Left ventricle myocardium inferior (tissue), 1 donor: ENCODE measurements at regions not wholly inside any gene's neighbourhood (a gene's known extent, or its start where the extent isn't known, plus 50 kb on each side); places are given as distances from the start of the nearest gene placed in this dataset.
A peak's percentile ranks its signal among the peaks of the same experiment; 100 is the strongest.

ENCODE experiments used
- DNase-seq: peaks from one replicate; pipeline ENCODE4 v3.0.0-alpha.2; 2020
- H3K27ac ChIP-seq: fragments of 200-600 bp; replicated peaks from 2 replicates; pipeline ENCODE4 v1.8.0; 2021
- H3K27me3 ChIP-seq: fragments of 200-600 bp; 2 replicates; pipeline ENCODE4 v1.8.0; 2021; ENCODE audit warnings: low read depth
- H3K36me3 ChIP-seq: fragments of 200-600 bp; 2 replicates; pipeline ENCODE4 v1.8.0; 2021
- H3K4me1 ChIP-seq: fragments of 200-600 bp; 2 replicates; pipeline ENCODE4 v1.8.0; 2021
- H3K4me3 ChIP-seq: fragments of 200-600 bp; 2 replicates; pipeline ENCODE4 v1.8.0; 2021; ENCODE audit warnings: mild to moderate bottlenecking, moderate library complexity
- H3K9me3 ChIP-seq: fragments of 200-600 bp; replicated peaks from 2 replicates; pipeline ENCODE4 v1.8.0; 2021
- CTCF ChIP-seq: fragments of 200-600 bp; IDR thresholded peaks from 2 replicates; pipeline ENCODE4 v1.8.0; 2021; ENCODE audit warnings: antibody characterized with exemption, mild to moderate bottlenecking, borderline replicate concordance
- intact Hi-C: fragments of 100-400 bp; cut with micrococcal nuclease; formaldehyde crosslinking; loops from one replicate; pipeline ENCODE4 v1.11.0; 2022
- donor health status: DM: no; HTN: yes; CAD: no; lungs with severe emphysema.

- intact Hi-C loops, result no loop called here
- H3K9me3 ChIP-seq, result no peaks in the 10 kb centered on the region
- no peaks in the 10 kb centered on the region for H3K36me3 ChIP-seq
- peaks cover 22% of the 10 kb centered on the region for H3K4me1 ChIP-seq
- peak overlapping the region; percentile 81 for H3K27ac ChIP-seq
- H3K4me3 ChIP-seq, result peak overlapping the region; percentile 35
- no peak for TF ChIP-seq CTCF
- H3K27me3 ChIP-seq, result no peaks in the 10 kb centered on the region
- peak; percentile 82 for DNase-seq
Observed at GRCh38 chr10:31650010-31650409, 278.6 kb downstream of the ARHGAP12 start.

GRCh38 chr10:31648966-31649365 lies 279.7 kb downstream of the ARHGAP12 start:
- Histone ChIP-seq H3K36me3 (no peaks in the 10 kb centered on the region), H3K4me1 (peaks cover 22% of the 10 kb centered on the region), H3K4me3 (no peak overlapping the region), H3K27me3 (no peaks in the 10 kb centered on the region), H3K27ac (peak overlapping the region; percentile 81), H3K9me3 (no peaks in the 10 kb centered on the region)
- no peak for DNase-seq
- TF ChIP-seq CTCF, result no peak
- intact Hi-C loops, result no loop called here

GRCh38 chr10:31647861-31648260 lies 280.8 kb downstream of the ARHGAP12 start:
- no peak for DNase-seq
- Histone ChIP-seq H3K27me3 (no peaks in the 10 kb centered on the region), H3K27ac (no peak overlapping the region), H3K36me3 (no peaks in the 10 kb centered on the region), H3K9me3 (no peaks in the 10 kb centered on the region), H3K4me3 (no peak overlapping the region), H3K4me1 (peaks cover 22% of the 10 kb centered on the region)
- TF ChIP-seq CTCF, result no peak
- intact Hi-C loops, result no loop called here

- Histone ChIP-seq H3K4me3 (no peak overlapping the region), H3K27me3 (no peaks in the 10 kb centered on the region), H3K4me1 (peaks cover 22% of the 10 kb centered on the region), H3K9me3 (peaks cover 11% of the 10 kb centered on the region), H3K27ac (no peak overlapping the region), H3K36me3 (no peaks in the 10 kb centered on the region)
- intact Hi-C loops, result no loop called here
- TF ChIP-seq CTCF, result no peak
- DNase-seq, result no peak
Observed at GRCh38 chr10:31646519-31646918, 282.1 kb downstream of the ARHGAP12 start.

GRCh38 chr10:31645786-31646185 lies 282.8 kb downstream of the ARHGAP12 start:
- intact Hi-C loops, result no loop called here

More at GRCh38 chr10:31645786-31646185, 282.8 kb downstream of the ARHGAP12 start:
- Histone ChIP-seq H3K27me3 (no peaks in the 10 kb centered on the region), H3K36me3 (no peaks in the 10 kb centered on the region), H3K27ac (no peak overlapping the region), H3K9me3 (peaks cover 13% of the 10 kb centered on the region), H3K4me1 (peaks cover 22% of the 10 kb centered on the region), H3K4me3 (no peak overlapping the region)
- no peak for DNase-seq
- no peak for TF ChIP-seq CTCF
